ENCODE measurements at regions not wholly inside any gene's neighbourhood (a gene's known extent, or its start where the extent isn't known, plus 50 kb on each side); places are given as distances from the start of the nearest gene placed in this dataset.

GRCh38 chr13:76414320-76414719 lies 471.9 kb downstream of the KCTD12 start:
- no peak for DNase-seq

GRCh38 chr13:76406243-76406642 lies 480.0 kb downstream of the KCTD12 start:
- no peak for DNase-seq

GRCh38 chr13:76398425-76398824 lies 487.8 kb downstream of the KCTD12 start:
- no peak for DNase-seq

GRCh38 chr13:76397413-76397812 lies 488.8 kb downstream of the KCTD12 start:
- no peak for DNase-seq

- no peak for DNase-seq
These were observed 496.9 kb downstream of the KCTD12 start for GRCh38 chr13:76389321-76389720.

GRCh38 chr13:76387566-76387965 lies 498.6 kb downstream of the KCTD12 start:
- DNase-seq: peak; percentile 13

GRCh38 chr13:76386321-76386720 lies 499.9 kb downstream of the KCTD12 start:
- no peak for DNase-seq

GRCh38 chr13:76385586-76385985 lies 500.6 kb downstream of the KCTD12 start:
- no peak for DNase-seq

GRCh38 chr13:76383676-76384461 lies 502.3 kb downstream of the KCTD12 start:
- no peak for DNase-seq

- DNase-seq: no peak
These were observed 505.6 kb downstream of the KCTD12 start for GRCh38 chr13:76380446-76381065.

- no peak for DNase-seq
These were observed 506.7 kb downstream of the KCTD12 start for GRCh38 chr13:76379341-76380105.

GRCh38 chr13:76378767-76379166 lies 507.4 kb downstream of the KCTD12 start:
- no peak for DNase-seq

- no peak for DNase-seq
These were observed 522.4 kb downstream of the KCTD12 start for GRCh38 chr13:76363682-76364289.

- DNase-seq: no peak
These were observed 524.3 kb downstream of the KCTD12 start for GRCh38 chr13:76361868-76362267.

GRCh38 chr13:76351541-76352229 lies 534.5 kb downstream of the KCTD12 start:
- no peak for DNase-seq

- no peak for DNase-seq
These were observed 535.8 kb downstream of the KCTD12 start for GRCh38 chr13:76350399-76350798.

GRCh38 chr13:76349700-76350099 lies 536.5 kb downstream of the KCTD12 start:
- DNase-seq: no peak

- DNase-seq: no peak
These were observed 546.6 kb downstream of the KCTD12 start for GRCh38 chr13:76339649-76340048.

GRCh38 chr13:76338003-76338402 lies 548.2 kb downstream of the KCTD12 start:
- no peak for DNase-seq

GRCh38 chr13:76336889-76337844 lies 549.0 kb downstream of the KCTD12 start:
- DNase-seq: no peak

GRCh38 chr13:76335463-76335862 lies 550.7 kb downstream of the KCTD12 start:
- no peak for DNase-seq

Data from midbrain (tissue), 1 donor.